DOHH2 (cell line): ENCODE measurements at regions not wholly inside any gene's neighbourhood (a gene's known extent, or its start where the extent isn't known, plus 50 kb on each side); places are given as distances from the start of the nearest gene placed in this dataset.

Experiments used
- H3F3A ChIP-seq: fragments of 200-600 bp; sonication (generic), shearing (Covaris generic); 2 replicates; pipeline ENCODE4 v1.6.0; 2016; ENCODE audit warnings: antibody characterized with exemption, mild to moderate bottlenecking; ENCODE audit not compliant: control insufficient read depth, insufficient read depth
- H3K27ac ChIP-seq: fragments of 200-600 bp; sonication (generic); 2 replicates; pipeline ENCODE4 v1.5.1; 2014; ENCODE audit warnings: low read depth, mild to moderate bottlenecking, low read length, moderate library complexity
- H3K27me3 ChIP-seq: fragments of 200-600 bp; sonication (generic); 2 replicates; pipeline ENCODE4 v1.6.1; 2014; ENCODE audit warnings: mild to moderate bottlenecking, low read length, mixed read lengths; ENCODE audit not compliant: control insufficient read depth
- H3K36me3 ChIP-seq: fragments of 200-600 bp; sonication (generic); 2 replicates; pipeline ENCODE4 v1.6.1; 2014; ENCODE audit warnings: mild to moderate bottlenecking, low read length, moderate library complexity, mixed read lengths; ENCODE audit not compliant: control insufficient read depth
- H3K4me1 ChIP-seq: fragments of 200-600 bp; sonication (generic); 2 replicates; pipeline ENCODE4 v1.6.1; 2014; ENCODE audit warnings: mild to moderate bottlenecking, low read length, mixed read lengths; ENCODE audit not compliant: control insufficient read depth
- H3K4me2 ChIP-seq: fragments of 200-600 bp; sonication (generic); 2 replicates; pipeline ENCODE4 v1.6.0; 2014; ENCODE audit warnings: mild to moderate bottlenecking, low read length, moderate library complexity
- H3K4me3 ChIP-seq: fragments of 200-600 bp; sonication (generic); 2 replicates; pipeline ENCODE4 v1.5.1; 2014; ENCODE audit warnings: mild to moderate bottlenecking, low read length, mixed read lengths
- H3K79me2 ChIP-seq: fragments of 200-600 bp; sonication (generic); 2 replicates; pipeline ENCODE4 v1.6.1; 2014; ENCODE audit warnings: mild to moderate bottlenecking, low read length, mixed read lengths; ENCODE audit not compliant: control insufficient read depth
- H3K9me2 ChIP-seq: fragments of 200-600 bp; sonication (generic); replicated peaks from 2 replicates; pipeline ENCODE4 v1.6.1; 2014; ENCODE audit warnings: mild to moderate bottlenecking, low read length, mixed read lengths; ENCODE audit not compliant: control insufficient read depth
- H3K9me3 ChIP-seq: fragments of 200-600 bp; sonication (generic); 2 replicates; pipeline ENCODE4 v1.6.1; 2014; ENCODE audit warnings: antibody characterized with exemption, low read length, mixed read lengths; ENCODE audit not compliant: control insufficient read depth, insufficient read depth
- H4K20me1 ChIP-seq: fragments of 200-600 bp; sonication (generic); 2 replicates; pipeline ENCODE4 v1.6.0; 2014; ENCODE audit warnings: low read depth, mild to moderate bottlenecking, antibody characterized with exemption, low read length, moderate library complexity; ENCODE audit not compliant: control insufficient read depth, insufficient read depth
- CTCF ChIP-seq: fragments of 200-600 bp; sonication (generic); IDR thresholded peaks from one replicate; pipeline ENCODE4 v1.5.1; 2014; ENCODE audit warnings: antibody characterized with exemption, mild to moderate bottlenecking, low read depth, low read length; ENCODE audit not compliant: poor library complexity, severe bottlenecking
- EZH2phosphoT487 ChIP-seq: fragments of 200-600 bp; sonication (generic); IDR thresholded peaks from 2 replicates; pipeline ENCODE4 v1.6.1; 2017; ENCODE audit warnings: borderline replicate concordance, mild to moderate bottlenecking, antibody characterized with exemption, low read length, moderate library complexity, mixed read lengths

DNA sequence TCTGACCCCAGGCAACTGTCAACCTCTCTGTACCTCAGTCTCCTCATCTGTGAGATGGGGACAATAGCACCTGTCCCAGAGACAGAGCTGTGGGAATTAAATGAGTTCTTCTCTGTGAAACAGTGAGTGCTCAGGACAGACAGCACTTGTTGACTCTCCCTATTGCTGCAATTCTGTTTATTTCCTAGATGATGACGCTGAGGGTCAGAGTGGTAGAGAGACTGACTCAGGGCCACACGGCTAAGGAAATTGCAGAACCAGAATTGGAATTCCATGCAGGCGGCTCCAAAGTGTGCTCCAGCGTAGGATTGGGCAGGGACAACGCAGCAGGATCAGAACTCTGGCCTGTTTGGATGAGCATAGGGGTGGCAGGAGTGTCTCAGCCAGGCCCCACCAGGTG is 302.2 kb downstream of the C16orf95 start:
- TF ChIP-seq CTCF: no peak
- TF ChIP-seq EZH2phosphoT487: no peak
- Histone ChIP-seq H3K4me3 (no peak overlapping the region), H3K4me2 (no peak overlapping the region)

DNA sequence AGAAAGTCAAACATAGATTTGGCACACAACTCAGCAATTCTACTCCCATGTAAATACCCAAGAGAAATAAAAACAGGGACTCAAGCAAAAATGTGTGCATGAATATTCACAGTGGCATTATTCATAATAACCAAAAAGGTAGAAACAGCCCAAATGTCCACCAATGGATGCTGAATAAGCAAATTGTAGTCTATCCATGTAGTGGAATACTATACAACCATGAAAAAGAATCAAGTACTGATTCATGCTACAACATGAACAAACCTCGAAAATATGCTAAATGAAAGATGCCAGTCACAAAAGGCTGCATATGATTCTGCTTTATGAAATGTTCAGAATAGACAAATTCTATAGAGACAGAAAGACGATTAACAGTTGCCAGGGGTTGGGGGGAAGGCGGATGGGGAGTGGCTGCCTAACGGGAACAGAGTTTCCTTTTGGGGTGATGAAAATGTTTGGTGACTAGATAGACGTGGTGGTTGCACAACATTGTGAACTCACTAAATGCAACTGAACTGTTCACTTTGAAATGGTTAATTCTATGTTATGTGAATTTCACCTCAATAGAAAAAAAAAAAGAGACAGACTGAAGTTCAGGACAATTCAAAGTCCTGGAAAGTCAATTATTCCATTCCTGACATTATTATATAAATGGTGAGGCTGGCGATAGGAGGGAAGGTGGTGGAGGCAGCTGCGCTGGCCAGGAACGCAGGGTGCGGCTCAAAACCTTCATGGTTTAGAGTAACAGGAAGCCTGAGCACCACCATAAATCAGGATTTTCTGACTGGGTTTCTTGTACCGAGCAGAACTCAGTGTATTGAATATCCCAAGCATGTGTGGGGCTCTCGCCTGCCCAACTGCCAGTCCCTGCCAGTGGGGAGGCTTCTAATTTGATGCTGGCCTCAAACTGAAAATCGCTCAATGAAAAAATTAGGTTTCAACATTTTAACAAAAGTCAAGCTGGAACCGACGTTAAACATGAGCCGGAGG is 300.9 kb downstream of the C16orf95 start:
- Histone ChIP-seq H3K4me3 (no peak overlapping the region), H3K9me2 (no peaks in the 10 kb centered on the region), H3K9me3 (no peaks in the 10 kb centered on the region), H3K79me2 (no peaks in the 10 kb centered on the region), H3K4me1 (no peaks in the 10 kb centered on the region), H3F3A (no peaks in the 10 kb centered on the region), H3K27ac (no peak overlapping the region), H3K4me2 (no peak overlapping the region), H3K36me3 (no peaks in the 10 kb centered on the region), H4K20me1 (no peaks in the 10 kb centered on the region), H3K27me3 (no peaks in the 10 kb centered on the region)
- TF ChIP-seq EZH2phosphoT487 (no peak), CTCF (no peak)

More for the DNA sequence above, 302.2 kb downstream of the C16orf95 start:
- Histone ChIP-seq H3K9me2 (no peaks in the 10 kb centered on the region), H3K9me3 (no peaks in the 10 kb centered on the region), H3K27me3 (no peaks in the 10 kb centered on the region), H3K79me2 (no peaks in the 10 kb centered on the region), H3K4me1 (no peaks in the 10 kb centered on the region), H3F3A (no peaks in the 10 kb centered on the region), H3K27ac (no peak overlapping the region), H3K36me3 (no peaks in the 10 kb centered on the region), H4K20me1 (no peaks in the 10 kb centered on the region)

- Histone ChIP-seq H3K4me2 (no peak overlapping the region), H4K20me1 (no peaks in the 10 kb centered on the region), H3K4me1 (no peaks in the 10 kb centered on the region), H3K27ac (no peak overlapping the region), H3K9me2 (no peaks in the 10 kb centered on the region), H3F3A (no peaks in the 10 kb centered on the region), H3K36me3 (no peaks in the 10 kb centered on the region), H3K4me3 (no peak overlapping the region), H3K79me2 (no peaks in the 10 kb centered on the region), H3K27me3 (no peaks in the 10 kb centered on the region), H3K9me3 (no peaks in the 10 kb centered on the region)
- TF ChIP-seq CTCF (no peak), EZH2phosphoT487 (no peak)
These were observed 299.7 kb downstream of the C16orf95 start for GRCh38 chr16:87017371-87018012.
